GM21390 (cell line): ENCODE measurements at regions not wholly inside any gene's neighbourhood (a gene's known extent, or its start where the extent isn't known, plus 50 kb on each side); places are given as distances from the start of the nearest gene placed in this dataset.
"Not testable (repeated sequence)": the region's sequence is repeated elsewhere in the genome, so short reads cannot be mapped to it uniquely, and the experiment has no call there.

Source experiments
- ATAC-seq: cut with Tn5 transposase; IDR thresholded peaks from one replicate; pipeline ENCODE4 v1.9.1; 2021; ENCODE audit not compliant: unreplicated experiment

GRCh38 chr3:30481241-30481640 lies 125.2 kb upstream of the TGFBR2 start:
- ATAC-seq, result no peak

GRCh38 chr3:30484229-30484628 lies 122.2 kb upstream of the TGFBR2 start:
- not testable (repeated sequence) for ATAC-seq

DNA sequence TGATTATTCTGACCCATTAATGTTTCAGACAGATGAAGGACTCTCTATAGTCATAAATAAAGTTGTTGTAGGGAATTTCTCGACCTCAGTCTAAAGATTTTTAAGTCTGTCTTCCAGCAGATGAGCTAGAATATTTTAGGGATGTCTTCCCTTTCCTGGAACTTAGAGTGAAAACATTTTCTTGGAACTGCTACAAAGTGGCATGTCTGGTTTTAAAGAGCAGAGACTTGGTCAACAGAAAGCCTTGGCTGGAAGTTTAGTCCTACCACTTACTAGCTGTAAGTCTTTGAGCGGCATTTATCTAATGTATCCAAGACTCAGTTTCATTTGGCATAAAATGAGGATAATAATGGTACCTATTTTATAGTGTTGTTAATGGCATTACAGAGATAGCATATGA lies 120.0 kb upstream of the TGFBR2 start:
- ATAC-seq, result no peak

DNA sequence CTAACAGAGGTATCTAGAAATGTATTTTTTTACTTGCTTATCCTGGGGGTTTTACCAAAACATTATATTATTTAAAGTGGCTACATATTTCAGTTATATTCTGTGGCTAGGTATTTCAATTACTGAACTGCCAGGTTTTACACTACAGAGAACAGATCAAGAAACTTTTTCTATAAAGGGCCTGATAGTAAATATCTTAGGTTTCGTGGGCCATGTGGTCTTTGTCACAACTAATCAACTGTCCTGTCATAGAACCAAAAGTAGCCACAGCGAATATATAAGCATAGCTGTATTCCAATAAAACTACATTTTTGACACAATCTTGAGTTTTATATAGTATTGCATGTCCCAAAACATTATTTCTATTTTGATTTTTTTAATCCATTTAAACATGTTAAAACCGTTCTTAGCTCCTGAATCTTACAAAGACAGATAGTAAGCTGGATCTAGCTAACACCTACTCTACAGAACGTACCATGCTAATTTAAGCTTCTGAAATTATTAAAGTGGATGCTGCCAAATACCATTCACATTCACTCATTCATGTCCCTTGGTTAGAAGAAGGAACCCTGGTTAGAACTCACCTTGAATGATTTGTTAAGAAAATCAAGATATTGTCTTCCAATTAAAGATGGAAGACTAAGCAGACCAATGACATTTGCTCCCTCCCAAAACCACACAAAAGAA lies 118.2 kb upstream of the TGFBR2 start:
- ATAC-seq, result no peak

GRCh38 chr3:30492322-30493192 lies 113.8 kb upstream of the TGFBR2 start:
- no peak for ATAC-seq

GRCh38 chr3:30493911-30494311 lies 112.5 kb upstream of the TGFBR2 start:
- ATAC-seq, result no peak

DNA sequence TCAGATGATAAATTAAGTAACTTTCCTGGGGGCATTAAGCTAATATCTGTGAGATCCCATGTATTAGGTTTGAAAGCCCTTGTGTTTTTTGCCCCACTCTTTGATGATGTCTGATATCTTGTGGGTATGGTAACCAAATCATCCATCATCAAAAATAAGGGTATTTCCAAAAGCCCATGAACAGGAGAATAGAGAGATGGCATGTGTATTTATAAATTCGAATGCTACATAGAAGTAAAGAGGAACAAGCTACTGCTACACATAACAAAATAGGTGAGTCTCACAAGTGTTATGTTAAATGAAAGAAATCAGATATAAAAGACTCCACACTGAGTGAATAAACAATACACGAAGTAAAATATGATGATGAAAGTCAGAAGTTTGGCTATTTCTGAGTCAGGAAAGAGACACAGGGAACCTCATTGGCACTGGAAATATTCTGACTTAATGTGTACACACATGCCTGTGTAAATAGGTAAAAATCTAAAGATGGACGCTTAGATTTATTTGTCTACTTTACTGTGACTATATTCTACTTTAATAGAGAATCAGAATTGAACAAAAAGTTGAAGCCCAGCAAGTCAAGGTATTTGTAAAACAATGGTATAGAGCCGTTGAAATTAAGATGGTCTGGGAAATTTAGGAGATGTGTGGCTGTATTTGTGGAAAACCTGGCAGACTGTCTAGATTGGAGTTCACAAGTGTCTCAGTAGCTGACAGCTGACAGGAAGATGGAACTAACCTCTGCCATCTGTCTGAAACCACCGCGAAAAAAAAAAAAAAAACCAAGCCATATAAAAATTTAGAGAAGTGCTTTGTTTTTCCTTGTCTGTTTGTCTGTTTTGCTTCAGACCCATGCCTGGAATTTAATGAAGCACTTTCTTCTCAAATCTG lies 111.0 kb upstream of the TGFBR2 start:
- no peak for ATAC-seq

DNA sequence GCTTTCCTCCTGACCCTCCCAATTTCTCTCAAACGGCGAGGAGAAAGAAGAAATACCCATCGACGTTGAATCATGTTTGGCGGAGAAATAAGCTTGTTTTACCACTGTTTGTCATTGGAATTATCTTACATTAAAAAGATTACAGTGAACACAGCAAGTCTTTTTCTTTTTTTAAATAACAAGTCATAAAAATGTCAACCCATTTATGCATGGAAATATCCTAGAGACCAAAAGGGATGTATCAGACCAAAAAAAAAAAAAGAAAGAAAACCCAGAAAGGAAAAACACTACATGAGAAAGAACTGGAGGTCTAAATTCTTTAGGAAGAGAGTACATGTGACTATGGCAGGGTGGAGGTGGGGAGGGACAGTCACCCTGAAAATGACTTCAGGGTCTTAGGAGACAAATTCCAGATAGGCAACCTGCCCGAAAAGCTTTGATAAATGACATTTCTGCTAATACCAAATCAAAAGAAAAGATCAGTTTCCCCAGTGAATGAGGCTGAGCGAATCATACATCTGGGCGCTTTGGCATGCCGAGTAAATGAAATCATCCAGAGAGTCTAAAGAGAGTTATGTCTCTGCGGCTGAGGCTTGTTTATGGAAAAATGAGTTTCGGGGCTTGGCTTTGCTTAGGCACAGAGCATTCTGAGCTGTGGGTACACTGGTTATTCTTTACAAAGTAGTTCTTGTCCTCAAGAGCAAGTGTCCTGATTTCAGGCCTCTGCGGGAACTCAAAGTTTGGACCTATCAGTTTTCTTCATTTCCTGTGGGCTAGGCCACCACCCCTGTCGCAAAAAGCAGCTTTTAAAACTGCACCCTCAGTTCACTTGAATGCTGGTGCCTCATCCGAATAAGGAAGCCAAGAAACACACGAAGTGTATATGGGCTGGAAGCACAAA lies 110.1 kb upstream of the TGFBR2 start:
- no peak for ATAC-seq

DNA sequence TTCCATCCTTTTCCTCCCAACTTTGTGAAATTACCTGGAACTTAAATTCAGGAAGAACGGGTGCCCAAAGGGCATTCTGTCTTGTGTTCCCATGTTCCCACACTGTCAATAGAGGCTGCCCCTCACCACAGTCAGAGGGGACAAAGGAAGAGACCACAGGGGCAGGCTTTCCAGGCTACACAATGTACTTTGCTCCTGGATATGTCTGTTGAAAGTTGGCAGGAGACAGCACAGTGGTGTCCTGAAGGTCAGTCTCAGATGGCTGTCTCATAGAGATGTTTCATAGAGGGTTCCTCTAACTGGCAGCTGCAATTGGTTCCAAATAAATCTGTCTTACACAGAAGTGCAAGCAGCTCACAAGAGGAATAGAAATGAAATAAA lies 107.8 kb upstream of the TGFBR2 start:
- no peak for ATAC-seq

DNA sequence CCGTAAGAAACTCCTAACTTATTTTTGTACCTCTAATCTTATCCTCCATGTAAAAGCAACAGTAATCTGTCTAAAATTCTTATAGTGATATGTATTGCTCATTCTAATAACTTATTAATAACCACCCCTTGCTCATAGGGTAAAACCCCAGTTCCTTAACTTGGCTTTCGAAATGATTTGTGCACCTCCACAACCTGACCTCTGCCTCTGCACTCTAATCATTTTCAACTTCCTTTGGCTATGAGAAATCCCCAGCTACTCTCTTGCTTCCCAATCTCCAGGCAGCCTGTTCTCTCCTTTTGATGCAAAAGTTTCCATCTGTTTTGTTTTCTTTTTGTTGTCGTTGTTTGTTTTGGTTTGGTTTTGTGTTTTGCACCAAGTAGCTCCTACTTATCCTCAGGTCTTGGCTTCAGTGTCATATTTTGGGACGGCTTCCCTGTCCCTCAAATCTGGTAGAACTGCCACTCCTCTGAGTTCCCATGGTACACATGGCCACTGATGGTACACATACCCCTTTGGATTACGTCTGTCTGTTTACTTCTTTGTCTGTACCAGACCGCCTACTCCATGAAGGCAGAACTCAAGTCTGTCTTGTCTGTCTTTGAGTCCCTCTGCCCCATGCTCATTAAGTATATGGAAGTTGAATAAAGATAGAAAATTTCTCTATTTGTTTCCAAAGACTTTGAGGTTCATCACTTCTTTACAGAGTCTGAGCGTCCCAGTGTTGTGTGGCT lies 105.6 kb upstream of the TGFBR2 start:
- peak; percentile 90 for ATAC-seq

GRCh38 chr3:30501526-30501925 lies 104.9 kb upstream of the TGFBR2 start:
- ATAC-seq, result no peak

- ATAC-seq, result no peak
Observed at GRCh38 chr3:30502051-30502741, 104.2 kb upstream of the TGFBR2 start.

DNA sequence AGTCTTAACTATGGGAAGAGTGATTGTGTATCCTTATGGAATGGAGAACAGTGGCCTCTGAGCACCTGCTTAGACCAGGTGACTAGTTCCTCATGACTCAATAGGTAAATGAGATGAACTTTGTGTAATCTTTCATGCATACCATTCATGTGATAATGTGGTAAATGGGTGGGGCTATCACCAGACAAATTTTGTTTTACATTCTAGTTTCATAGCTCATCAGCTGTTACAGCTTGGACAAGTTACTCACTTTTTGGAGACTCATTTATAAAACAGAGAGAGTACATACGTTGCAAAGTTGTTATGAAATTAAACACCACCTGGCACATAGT lies 103.7 kb upstream of the TGFBR2 start:
- ATAC-seq, result peak; percentile 42

DNA sequence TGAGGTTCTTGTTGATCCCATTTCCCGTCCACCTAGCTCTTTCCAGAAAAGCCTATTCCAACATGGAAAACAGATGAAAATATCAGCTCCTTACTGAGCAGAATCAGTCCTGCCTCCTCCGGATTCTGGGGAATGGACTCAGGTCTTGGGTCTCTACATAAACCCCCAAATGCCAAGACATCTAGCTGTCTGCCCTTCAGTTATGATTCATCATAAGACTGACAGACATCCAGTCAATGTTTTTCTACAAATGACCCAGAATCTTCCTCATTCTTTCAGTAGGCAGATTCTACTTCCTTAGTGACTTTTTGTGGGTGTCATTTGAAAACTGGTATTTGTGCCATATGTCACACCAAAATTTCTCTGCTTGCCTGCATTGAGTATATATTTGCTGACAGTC lies 103.0 kb upstream of the TGFBR2 start:
- ATAC-seq, result no peak

- ATAC-seq, result no peak
Observed at GRCh38 chr3:30504939-30505338, 101.5 kb upstream of the TGFBR2 start.

GRCh38 chr3:30505866-30506520 lies 100.4 kb upstream of the TGFBR2 start:
- ATAC-seq, result no peak

GRCh38 chr3:30508339-30508738 lies 98.1 kb upstream of the TGFBR2 start:
- no peak for ATAC-seq

DNA sequence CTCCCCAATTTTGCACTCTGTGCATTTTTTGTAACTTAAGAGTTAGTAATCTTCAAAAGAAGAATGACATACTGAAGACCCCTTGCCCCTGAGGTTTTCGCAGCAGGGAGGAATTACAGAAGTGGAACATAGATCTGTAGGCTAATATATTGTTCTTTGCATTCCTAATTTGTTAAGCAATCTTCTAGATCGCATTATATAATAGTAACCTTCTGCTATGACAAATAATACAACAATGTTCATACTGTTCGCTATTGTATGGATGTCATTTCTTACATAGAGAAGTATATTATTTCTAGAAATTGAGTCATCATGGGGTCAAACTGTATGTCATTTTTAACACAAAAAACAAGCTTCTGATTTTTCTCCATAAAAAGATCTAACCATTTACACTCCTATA lies 95.8 kb upstream of the TGFBR2 start:
- no peak for ATAC-seq
